PC-9 (cell line): ENCODE measurements at regions not wholly inside any gene's neighbourhood (a gene's known extent, or its start where the extent isn't known, plus 50 kb on each side); places are given as distances from the start of the nearest gene placed in this dataset.

Source experiments
- BruUV-seq: library from RNA; stranded (reverse); fragments of 400-500 nt; replicated peaks from 2 replicates; lab custom pipeline; 2021; lab: Mats Ljungman, UMichigan
- CTCF ChIA-PET: fragments of 300-600 bp; sonication (Branson Sonifier 250); formaldehyde crosslinking; loops from one replicate; lab custom pipeline; 2022; ENCODE audit warnings: antibody characterized with exemption; lab: Charles Lee
- POLR2A ChIA-PET: fragments of 300-600 bp; sonication (Branson Sonifier 250); formaldehyde crosslinking; loops from one replicate; lab custom pipeline; 2022; ENCODE audit warnings: antibody characterized with exemption; ENCODE audit not compliant: unreplicated experiment; lab: Charles Lee
- DNase-seq, 2 experiments: peaks; one replicate each; pipeline versions ENCODE4 v3.0.0 to v3.0.0-alpha.2; 2015 to 2022; ENCODE audit warnings: mixed read lengths in 1 of 2
- H2AFZ ChIP-seq: fragments of 200-600 bp; sonication (generic); 2 replicates; pipeline ENCODE4 v1.8.1; 2017; ENCODE audit warnings: antibody characterized with exemption
- H3F3A ChIP-seq: fragments of 200-600 bp; sonication (generic); 2 replicates; pipeline ENCODE4 v1.8.1; 2017; ENCODE audit warnings: antibody characterized with exemption, mild to moderate bottlenecking, low read depth; ENCODE audit not compliant: insufficient read depth
- H3K27ac ChIP-seq: fragments of 200-600 bp; sonication (generic); 2 replicates; pipeline ENCODE4 v1.6.1; 2016; ENCODE audit warnings: mixed run types
- H3K27me3 ChIP-seq: fragments of 200-600 bp; sonication (generic); 2 replicates; pipeline ENCODE4 v1.6.1; 2016; ENCODE audit warnings: low read depth, mixed run types; ENCODE audit not compliant: insufficient read depth
- H3K36me3 ChIP-seq: fragments of 200-600 bp; sonication (generic); 2 replicates; pipeline ENCODE4 v1.6.1; 2016; ENCODE audit warnings: low read depth, mixed run types
- H3K4me1 ChIP-seq: fragments of 200-600 bp; sonication (generic); replicated peaks from 2 replicates; pipeline ENCODE4 v1.6.1; 2016; ENCODE audit warnings: mixed run types; ENCODE audit not compliant: insufficient read depth
- H3K4me2 ChIP-seq: fragments of 200-600 bp; sonication (generic); 2 replicates; pipeline ENCODE4 v1.6.1; 2017; ENCODE audit warnings: mixed run types
- H3K4me3 ChIP-seq: fragments of 200-600 bp; sonication (generic); 2 replicates; pipeline ENCODE4 v1.6.1; 2016; ENCODE audit warnings: mixed run types
- H3K79me2 ChIP-seq: fragments of 200-600 bp; sonication (generic); 2 replicates; pipeline ENCODE4 v1.6.1; 2017; ENCODE audit warnings: low read depth, mixed run types
- H3K9me2 ChIP-seq: fragments of 200-600 bp; sonication (generic); 2 replicates; pipeline ENCODE4 v1.8.1; 2017; ENCODE audit warnings: mild to moderate bottlenecking; ENCODE audit not compliant: insufficient read depth
- H3K9me3 ChIP-seq: fragments of 200-600 bp; sonication (generic); 2 replicates; pipeline ENCODE4 v1.8.1; 2016; ENCODE audit warnings: low read depth; ENCODE audit not compliant: insufficient read depth
- H4K20me1 ChIP-seq: fragments of 200-600 bp; sonication (generic); 2 replicates; pipeline ENCODE4 v1.8.1; 2017; ENCODE audit not compliant: insufficient read depth
- EZH2 ChIP-seq: fragments of 200-600 bp; sonication (generic); IDR thresholded peaks from 2 replicates; pipeline ENCODE4 v1.8.0; 2017; ENCODE audit warnings: antibody characterized with exemption, low read depth
- intact Hi-C: fragments of 100-400 bp; cut with micrococcal nuclease; formaldehyde crosslinking; loops from one replicate; pipeline ENCODE4 v1.10.0; 2022; ENCODE audit not compliant: unreplicated experiment
- TF ChIP-seq, protein P1 (sequence below): fragments of 200-600 bp; sonication (generic); conservative IDR thresholded peaks from 2 replicates; pipeline ENCODE4 v1.6.1; 2017; ENCODE audit warnings: mixed run types, antibody characterized with exemption, mild to moderate bottlenecking, moderate library complexity

DNA sequence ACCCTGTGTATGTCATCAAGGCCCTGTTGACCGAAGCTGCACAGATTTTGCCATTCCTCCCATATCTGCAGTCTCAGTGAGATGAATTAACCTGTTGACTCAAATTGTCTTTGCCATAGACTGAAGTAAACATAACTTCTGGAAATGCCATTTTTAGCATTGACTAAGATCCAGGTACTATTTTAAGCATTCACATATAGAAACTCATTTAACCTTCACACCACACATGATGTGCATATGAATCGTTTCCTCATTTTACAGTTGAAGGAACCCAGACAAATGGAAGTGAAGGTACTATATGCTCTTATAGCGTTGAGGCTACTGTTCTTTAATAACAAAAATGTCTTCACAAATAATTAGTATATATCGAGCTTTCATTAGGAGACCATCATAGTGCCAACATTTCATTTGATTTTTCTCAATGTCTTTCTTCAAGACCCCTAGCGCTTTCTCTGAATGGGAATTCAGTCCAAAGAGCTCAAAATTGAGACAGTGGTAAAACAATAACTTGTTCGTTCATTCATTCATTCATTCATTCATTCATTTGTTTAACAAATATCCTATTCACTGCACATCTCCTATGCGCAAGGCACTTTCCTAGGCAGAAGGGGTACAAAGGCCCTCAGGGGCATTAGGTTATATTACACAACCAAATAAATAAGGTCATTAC is 444.7 kb downstream of the ADGRL2 start:
- no peak overlapping the region for H3K4me2 ChIP-seq
- no peak overlapping the region for H2AFZ ChIP-seq
- no peaks in the 10 kb centered on the region for H3K9me3 ChIP-seq
- H3F3A ChIP-seq, result no peaks in the 10 kb centered on the region
- BruUV-seq, result no TSS peak
- no peak overlapping the region for H3K4me3 ChIP-seq
- CTCF ChIA-PET, result no interaction called here
- no peaks in the 10 kb centered on the region for H3K79me2 ChIP-seq
- no peaks in the 10 kb centered on the region for H4K20me1 ChIP-seq
- H3K27me3 ChIP-seq, result no peaks in the 10 kb centered on the region
- H3K4me1 ChIP-seq, result no peaks in the 10 kb centered on the region
- intact Hi-C loops, result no loop called here
- POLR2A ChIA-PET, result no interaction called here
- peak in 1 of 2 experiments; percentile 10 for DNase-seq
- no peaks in the 10 kb centered on the region for H3K9me2 ChIP-seq
- no peak overlapping the region for H3K27ac ChIP-seq
- no peaks in the 10 kb centered on the region for H3K36me3 ChIP-seq
- TF ChIP-seq, protein P1, sequence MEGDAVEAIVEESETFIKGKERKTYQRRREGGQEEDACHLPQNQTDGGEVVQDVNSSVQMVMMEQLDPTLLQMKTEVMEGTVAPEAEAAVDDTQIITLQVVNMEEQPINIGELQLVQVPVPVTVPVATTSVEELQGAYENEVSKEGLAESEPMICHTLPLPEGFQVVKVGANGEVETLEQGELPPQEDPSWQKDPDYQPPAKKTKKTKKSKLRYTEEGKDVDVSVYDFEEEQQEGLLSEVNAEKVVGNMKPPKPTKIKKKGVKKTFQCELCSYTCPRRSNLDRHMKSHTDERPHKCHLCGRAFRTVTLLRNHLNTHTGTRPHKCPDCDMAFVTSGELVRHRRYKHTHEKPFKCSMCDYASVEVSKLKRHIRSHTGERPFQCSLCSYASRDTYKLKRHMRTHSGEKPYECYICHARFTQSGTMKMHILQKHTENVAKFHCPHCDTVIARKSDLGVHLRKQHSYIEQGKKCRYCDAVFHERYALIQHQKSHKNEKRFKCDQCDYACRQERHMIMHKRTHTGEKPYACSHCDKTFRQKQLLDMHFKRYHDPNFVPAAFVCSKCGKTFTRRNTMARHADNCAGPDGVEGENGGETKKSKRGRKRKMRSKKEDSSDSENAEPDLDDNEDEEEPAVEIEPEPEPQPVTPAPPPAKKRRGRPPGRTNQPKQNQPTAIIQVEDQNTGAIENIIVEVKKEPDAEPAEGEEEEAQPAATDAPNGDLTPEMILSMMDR, result no peak
- no peak for TF ChIP-seq EZH2

- no peaks in the 10 kb centered on the region for H3K4me1 ChIP-seq
- H3K36me3 ChIP-seq, result no peaks in the 10 kb centered on the region
- TF ChIP-seq, protein P1, result no peak
- TF ChIP-seq EZH2, result no peak
- H3K9me2 ChIP-seq, result no peaks in the 10 kb centered on the region
- DNase-seq, result no peak
- CTCF ChIA-PET, result no interaction called here
- BruUV-seq, result no TSS peak
- H3K27me3 ChIP-seq, result no peaks in the 10 kb centered on the region
- H3F3A ChIP-seq, result no peaks in the 10 kb centered on the region
- no peak overlapping the region for H2AFZ ChIP-seq
- no peak overlapping the region for H3K4me2 ChIP-seq
- no peaks in the 10 kb centered on the region for H3K9me3 ChIP-seq
- POLR2A ChIA-PET, result no interaction called here
- H4K20me1 ChIP-seq, result no peaks in the 10 kb centered on the region
- H3K27ac ChIP-seq, result no peak overlapping the region
- no peak overlapping the region for H3K4me3 ChIP-seq
- intact Hi-C loops, result no loop called here
- H3K79me2 ChIP-seq, result no peaks in the 10 kb centered on the region
Measured at GRCh38 chr1:82240571-82240970, 439.8 kb downstream of the ADGRL2 start.

- BruUV-seq, result no TSS peak
- no peak overlapping the region for H2AFZ ChIP-seq
- H4K20me1 ChIP-seq, result no peaks in the 10 kb centered on the region
- no peaks in the 10 kb centered on the region for H3K27me3 ChIP-seq
- intact Hi-C loops, result no loop called here
- no peak for TF ChIP-seq EZH2
- TF ChIP-seq, protein P1, result no peak
- no peaks in the 10 kb centered on the region for H3K79me2 ChIP-seq
- H3K4me3 ChIP-seq, result no peak overlapping the region
- H3K36me3 ChIP-seq, result no peaks in the 10 kb centered on the region
- H3F3A ChIP-seq, result no peaks in the 10 kb centered on the region
- ChIA-PET CTCF (no interaction called here), POLR2A (no interaction called here)
- no peak overlapping the region for H3K27ac ChIP-seq
- no peak for DNase-seq
- H3K9me3 ChIP-seq, result no peaks in the 10 kb centered on the region; the same call in 1 of the 2 replicates
- no peak overlapping the region for H3K4me2 ChIP-seq
- no peaks in the 10 kb centered on the region for H3K9me2 ChIP-seq
- no peaks in the 10 kb centered on the region for H3K4me1 ChIP-seq
Measured at GRCh38 chr1:82230667-82231066, 429.9 kb downstream of the ADGRL2 start.
